SH-SY5Y (cell line): ENCODE measurements at regions not wholly inside any gene's neighbourhood (a gene's known extent, or its start where the extent isn't known, plus 50 kb on each side); places are given as distances from the start of the nearest gene placed in this dataset.

Experiments used
- GATA2 ChIP-seq: IDR thresholded peaks from 2 replicates; pipeline ENCODE4 v1.6.1; 2011; ENCODE audit warnings: mild to moderate bottlenecking, low read depth, low read length
- GATA3 ChIP-seq: IDR thresholded peaks from 2 replicates; pipeline ENCODE4 v1.6.1; 2011; ENCODE audit warnings: low read depth, mild to moderate bottlenecking, low read length, moderate library complexity

DNA sequence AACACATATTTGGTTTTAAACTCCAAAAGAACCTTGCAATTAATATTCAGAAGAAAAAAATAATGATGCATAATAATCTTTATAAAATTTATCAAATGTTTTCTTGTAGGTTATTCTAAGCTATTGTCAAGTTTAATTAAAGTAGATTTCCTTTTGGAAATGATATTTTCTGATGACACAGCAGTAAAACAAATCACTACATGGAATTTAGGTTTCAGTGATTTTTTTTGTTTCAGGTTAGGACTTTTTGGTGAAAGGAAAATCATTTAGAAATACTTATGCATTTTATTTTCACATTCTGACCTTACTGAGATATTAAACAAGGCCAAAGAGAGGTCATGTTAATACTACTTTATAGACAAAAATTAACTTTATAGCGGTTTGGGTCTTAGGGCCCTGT, 1067.2 kb downstream of the TMTC2 start:
- TF ChIP-seq GATA2 (no peak), GATA3 (no peak)

DNA sequence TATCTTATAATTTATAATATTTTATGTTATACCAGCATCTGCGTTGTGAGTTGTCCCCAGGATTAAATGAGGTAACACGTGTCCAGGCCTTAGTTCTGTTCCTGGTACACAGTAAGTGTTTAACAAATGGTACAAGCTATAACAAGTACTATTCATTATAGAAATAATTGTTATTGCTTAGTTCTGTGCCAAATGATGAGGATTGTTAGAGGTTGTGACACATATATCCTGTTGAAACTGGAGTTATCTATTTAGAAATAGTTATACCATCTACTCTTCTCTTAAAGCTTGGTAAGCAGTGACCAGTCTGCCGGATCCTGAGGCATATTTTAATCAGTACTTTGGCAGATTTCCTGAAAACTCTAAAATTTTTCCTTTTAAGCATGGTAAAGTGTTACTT, 1066.5 kb downstream of the TMTC2 start:
- TF ChIP-seq GATA2 (no peak), GATA3 (no peak)

DNA sequence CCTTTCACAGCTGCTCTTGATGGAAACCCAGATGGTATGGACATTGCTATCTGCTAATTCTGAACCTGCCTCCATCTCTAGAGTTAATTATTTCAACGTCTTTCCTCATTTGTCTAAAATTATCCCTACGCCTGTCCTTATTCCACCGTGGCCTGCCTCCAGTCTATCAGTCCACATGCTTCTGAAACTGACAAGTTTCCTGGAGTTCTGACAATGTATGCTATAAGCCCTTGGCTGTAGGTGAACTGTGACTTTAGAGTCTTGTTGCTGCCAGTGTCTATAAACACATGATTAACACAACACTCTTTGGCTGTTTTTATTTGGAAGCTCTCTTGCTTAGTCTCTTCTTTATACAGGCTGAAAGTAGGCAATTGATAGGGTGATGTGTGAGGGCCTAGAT, 1052.9 kb downstream of the TMTC2 start:
- TF ChIP-seq GATA3 (no peak), GATA2 (no peak)

DNA sequence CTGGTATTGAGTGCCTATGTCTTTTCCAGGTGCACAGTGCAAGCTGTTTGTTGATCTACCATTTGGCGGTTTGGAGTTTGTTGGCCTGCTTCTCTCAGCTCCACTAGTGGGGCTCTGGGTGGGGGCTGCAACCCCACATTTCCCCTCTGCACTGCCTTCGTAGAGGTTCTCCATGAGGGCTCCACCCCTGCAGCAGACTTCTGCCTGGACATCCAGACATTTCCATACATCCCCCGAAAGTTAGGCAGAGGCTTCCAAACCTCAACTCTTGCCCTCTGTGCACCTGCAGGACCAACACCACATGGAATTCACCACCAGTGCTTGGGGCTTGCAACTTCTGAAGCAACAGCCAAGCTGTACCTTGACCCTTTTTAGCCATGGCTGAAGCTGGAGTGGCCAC, 1024.1 kb downstream of the TMTC2 start:
- TF ChIP-seq GATA3 (no peak), GATA2 (no peak)

DNA sequence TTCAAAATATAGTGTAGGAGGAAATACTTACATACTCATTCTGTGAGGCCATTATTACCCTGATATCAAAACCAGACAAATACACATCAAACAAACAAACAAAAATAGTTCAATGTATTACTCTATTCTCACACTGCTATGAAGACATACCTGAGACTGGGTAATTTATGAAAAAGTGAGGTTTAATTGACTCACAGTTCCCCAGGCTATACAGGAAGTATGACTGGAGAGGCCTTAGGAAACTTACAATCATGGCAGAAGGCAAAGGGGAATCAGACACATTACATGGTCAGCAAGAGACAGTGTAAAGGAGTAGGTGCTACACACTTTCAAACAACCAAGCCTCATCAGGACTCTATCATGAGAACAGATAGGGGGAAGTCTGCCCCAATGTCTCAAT, 1023.2 kb downstream of the TMTC2 start:
- TF ChIP-seq GATA2 (no peak), GATA3 (no peak)

DNA sequence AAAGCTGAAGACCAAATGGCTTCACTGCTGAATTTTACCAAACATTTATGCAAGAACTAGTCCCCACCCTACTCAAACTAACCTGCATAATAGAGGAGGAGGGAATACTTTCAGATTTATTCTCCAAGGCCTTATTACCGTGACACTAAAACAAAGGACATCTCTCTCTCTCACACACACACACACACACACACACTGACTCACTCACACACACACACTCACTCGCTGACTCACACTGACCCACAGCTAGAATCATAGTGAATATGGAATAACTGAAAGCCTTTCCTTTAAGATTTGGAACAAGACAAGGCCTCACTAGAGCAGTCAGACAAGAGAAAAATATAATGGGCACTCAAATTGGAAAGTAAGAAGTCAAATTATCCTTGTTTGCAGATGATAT, 1014.1 kb downstream of the TMTC2 start:
- TF ChIP-seq GATA2 (no peak), GATA3 (no peak)

DNA sequence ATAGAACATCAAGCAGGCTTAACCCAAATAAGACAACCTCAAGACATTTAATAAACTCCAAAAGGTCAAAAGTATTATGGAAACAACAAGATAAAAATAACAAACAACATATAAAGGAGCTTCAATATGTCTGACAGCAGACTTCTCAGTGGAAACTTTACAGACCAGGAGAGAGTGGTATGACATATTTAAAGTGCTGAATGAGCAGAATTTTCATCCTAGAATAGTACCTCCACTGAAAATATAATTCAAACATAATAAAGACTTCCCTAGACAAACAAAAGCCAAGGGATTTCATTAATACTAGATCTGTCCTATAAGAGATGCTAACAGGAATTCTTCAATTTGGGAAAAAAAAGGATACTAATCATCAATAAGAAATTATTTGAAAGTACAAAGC, 1005.0 kb downstream of the TMTC2 start:
- TF ChIP-seq GATA2 (no peak), GATA3 (no peak)

DNA sequence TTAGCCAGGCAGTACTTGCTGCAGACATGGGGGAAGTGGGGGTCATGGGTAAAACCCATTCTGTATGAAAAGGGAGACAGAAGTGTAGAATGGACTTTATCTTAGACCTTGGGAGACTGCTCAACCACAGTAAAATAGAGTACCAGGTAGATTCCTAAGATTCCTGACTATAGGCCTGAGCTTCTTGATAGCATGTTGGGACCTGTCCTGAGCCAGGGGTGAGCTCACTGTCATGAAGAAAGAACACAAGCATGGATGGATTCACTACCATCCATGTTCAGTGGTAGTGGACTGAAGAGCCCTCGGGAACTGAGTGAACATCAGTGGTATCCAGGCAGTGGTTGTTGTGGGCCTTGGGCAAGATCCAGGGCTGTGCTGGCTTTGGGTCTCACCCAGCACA, 1003.8 kb downstream of the TMTC2 start:
- TF ChIP-seq GATA3, result no peak
- TF ChIP-seq GATA2, result no peak

DNA sequence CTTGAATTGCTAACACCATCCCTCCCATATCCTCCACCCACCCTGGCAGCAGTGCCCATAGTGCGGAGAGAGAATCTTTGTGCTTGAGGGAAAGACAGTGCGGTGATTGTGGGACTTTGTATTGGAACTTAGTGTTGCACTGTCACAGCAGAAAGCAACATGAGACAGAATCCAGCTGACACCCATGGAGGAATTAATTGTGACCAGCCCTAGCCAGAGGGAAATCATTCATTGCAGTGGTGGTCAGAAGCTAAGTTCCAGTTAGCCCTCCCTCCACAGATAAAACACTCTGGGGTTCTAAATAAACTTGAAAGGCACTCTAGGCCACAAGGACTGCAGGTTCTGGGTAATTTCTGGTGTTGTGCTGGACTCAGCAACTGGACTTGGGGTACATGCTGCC, 1002.6 kb downstream of the TMTC2 start:
- TF ChIP-seq GATA3, result no peak
- no peak for TF ChIP-seq GATA2

DNA sequence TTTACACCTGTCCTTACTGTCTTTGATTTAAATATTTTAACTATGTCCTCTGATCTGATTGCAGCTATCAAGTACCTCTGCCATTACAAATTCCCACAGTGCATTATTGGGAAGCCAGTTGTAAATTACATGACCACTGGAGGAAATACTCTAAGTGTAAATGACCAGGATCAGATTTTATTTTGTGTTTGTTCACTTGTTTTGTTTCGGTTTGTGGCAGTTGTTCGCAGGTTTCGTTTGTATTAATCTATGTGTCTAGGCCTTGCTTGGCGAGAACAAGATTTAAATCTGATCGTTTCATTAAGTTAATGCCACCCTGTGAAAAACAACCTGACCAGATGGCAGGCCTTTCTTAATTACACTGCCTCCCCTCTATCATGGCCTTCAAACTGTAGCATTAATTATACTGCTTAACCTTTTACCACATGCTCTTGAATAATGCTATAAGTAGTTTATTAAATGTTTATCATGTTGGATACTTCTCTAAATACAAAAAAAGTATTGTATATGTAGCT, 990.1 kb downstream of the TMTC2 start:
- TF ChIP-seq GATA2 (no peak), GATA3 (no peak)

DNA sequence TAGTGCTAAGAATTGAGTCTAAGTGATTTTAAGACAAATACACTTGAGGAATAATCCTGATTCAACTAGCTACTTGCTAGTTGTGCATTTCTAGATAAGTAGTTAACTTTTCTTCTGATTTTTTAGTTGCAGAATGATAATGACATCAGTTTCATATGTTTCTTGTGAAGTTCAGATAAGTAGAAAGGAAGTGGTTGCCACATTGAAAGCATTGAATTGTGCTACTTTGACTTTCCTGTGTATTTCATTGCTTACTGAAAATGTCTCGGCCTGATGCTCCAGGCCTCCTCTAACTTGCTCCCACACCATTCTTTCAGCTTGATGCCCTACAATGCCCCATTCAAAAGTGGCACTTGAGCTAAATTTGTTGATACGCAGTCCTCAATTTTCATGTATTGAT, 980.0 kb downstream of the TMTC2 start:
- TF ChIP-seq GATA3 (no peak), GATA2 (no peak)

DNA sequence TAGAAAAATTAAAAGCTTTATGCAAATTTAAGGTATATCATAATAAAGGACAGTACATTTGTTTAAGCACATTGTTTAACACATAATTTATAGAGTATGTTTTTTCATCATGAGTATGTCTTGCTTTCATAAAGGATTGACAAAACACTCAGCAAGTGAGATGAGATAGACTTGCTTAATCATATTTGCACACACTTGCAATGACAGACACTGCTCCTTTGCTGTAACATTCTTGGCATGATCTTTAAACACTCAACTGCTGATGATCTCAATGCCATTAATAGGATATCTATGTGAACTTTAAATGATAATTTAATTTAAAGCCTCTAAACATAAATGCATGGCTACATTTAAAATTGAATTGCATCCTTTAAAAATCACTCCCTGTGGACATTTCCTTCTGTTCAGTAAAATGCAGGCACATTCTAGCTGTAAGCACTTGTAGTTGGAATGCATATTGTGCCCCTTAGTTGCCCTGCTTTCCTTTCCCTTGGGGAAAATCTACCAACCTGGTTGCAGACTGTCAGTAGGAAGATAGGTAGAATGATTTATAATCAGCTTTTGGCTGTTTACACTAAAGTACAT, 979.0 kb downstream of the TMTC2 start:
- TF ChIP-seq GATA3 (no peak), GATA2 (no peak)

DNA sequence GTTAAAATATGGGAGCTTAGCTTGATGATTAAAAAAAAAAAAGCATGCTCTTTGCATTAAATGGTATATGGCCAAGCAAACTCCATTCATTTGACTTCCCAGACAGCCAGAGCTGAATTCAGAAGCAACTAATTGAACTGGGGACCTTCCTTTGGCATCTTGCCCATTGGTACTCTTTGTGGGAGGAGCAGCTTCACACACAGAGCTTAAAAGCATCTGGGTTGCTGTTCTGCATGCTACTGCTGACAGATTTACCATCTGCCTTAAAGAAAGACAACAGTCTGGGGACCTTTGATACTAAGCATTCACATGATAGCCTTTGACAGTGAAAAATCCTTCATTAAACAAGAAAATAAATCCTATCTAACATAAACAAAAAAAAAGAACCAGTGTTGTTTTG, 977.9 kb downstream of the TMTC2 start:
- 0 out of 2 replicates have a peak, but pooled peaks have one; percentile 10 for TF ChIP-seq GATA2
- no peak for TF ChIP-seq GATA3

DNA sequence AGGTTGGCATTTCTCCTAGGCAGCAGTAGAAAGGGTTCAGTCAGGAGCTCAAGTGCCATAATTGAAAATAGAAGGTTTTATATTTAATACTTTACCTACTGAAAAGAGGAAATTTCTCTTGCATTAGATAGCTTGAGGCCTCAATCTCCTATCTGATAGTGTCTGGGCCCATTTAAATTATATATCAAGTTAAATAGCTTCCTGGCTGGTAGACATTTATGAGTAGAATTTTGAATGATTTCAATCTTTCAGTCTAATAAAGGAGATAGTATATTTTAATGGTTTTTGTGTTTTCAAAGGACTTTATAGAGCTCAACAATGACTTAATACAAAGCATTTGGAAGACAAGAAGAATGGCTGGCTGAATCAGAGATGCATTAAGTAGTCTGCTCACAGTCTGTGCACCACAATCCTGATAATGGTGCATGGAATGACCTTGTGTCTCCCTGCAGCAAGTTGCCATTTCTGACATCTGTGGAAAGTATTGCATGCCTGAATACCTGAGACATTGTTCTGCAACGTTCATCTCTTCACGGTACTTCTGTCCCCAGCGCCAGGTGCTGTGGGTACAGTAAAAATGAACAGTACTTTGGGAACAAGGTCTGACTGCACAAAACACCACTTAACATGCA, 974.1 kb downstream of the TMTC2 start:
- TF ChIP-seq GATA3 (peak; percentile 74), GATA2 (no peak)

DNA sequence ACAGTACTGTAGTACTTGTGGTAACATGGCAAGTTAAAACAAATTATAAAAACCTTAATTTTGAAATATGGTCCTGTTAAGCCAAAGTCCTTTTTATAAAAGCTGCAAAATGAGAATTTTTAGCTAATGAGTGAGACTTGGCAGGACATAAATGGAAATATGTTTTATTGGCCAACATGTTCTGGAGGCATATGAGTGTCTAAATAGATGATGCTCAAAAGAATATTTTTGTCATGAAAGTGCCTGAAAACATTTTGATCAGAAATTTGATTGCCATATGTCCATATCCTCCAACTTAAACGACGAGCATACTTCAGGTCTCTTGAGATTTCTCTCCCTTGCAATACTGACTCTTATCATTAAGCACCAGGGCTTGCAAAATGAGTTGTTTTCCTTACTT, 972.6 kb downstream of the TMTC2 start:
- TF ChIP-seq GATA2, result no peak
- no peak for TF ChIP-seq GATA3

DNA sequence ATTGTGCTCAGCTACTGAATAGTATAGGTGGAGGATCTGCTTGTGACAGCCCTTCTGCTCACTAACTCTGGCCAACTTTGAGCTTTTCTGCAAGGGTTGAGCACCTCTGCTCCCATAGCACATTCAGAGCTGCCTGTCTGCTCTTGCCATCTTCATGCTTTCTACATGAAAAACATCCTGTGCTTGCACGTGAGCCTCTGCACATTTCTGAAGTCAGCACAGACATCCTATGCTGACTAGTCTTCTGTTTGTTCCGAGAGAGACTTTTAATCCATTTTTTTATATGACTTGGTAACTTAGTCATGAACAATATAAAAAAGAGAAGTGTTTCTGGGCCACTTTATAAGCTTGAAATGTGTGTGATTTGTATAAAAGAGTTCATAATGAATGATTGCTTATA, 969.3 kb downstream of the TMTC2 start:
- no peak for TF ChIP-seq GATA2
- TF ChIP-seq GATA3, result no peak

DNA sequence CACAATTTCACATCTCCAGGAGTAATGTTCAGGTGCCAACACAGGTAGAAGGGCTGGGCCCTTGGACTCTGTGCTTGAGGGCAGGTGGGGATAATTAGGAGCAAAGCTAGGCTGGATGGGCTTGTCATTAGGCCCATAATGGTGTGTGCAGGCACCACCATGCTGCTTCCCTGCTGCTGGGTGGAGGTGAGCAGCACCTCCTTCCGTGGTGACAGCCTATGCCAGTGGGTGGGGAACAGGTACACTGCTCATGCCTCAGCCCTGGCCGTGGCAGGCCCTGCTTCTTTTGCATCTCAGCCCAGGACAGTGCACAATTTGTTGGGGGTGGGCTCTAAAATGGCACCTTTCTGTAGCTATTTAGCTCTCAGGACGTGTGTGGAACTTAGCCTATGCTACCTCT, 955.5 kb downstream of the TMTC2 start:
- TF ChIP-seq GATA2, result no peak
